ENCODE measurements at regions not wholly inside any gene's neighbourhood (a gene's known extent, or its start where the extent isn't known, plus 50 kb on each side); places are given as distances from the start of the nearest gene placed in this dataset.

GRCh38 chr10:117948493-117948892, 98.2 kb downstream of the RAB11FIP2 start:
- no peak for DNase-seq
- no peak for TF ChIP-seq CTCF (IDR thresholded peaks at IDR 0.05)
- no peak overlapping the region for H3K4me3 ChIP-seq
- no peaks in the 10 kb centered on the region for H3K4me1 ChIP-seq
- intact Hi-C loops (cut with DNase I): no loop called here
- H3K36me3 ChIP-seq: no peaks in the 10 kb centered on the region
- H3K27me3 ChIP-seq: no peaks in the 10 kb centered on the region
- H3K9ac ChIP-seq (ENCODE audit: low read depth in 2 of 2, low read length in 2 of 2): no peak overlapping the region
- H3K9me3 ChIP-seq: no peaks in the 10 kb centered on the region
- no peak overlapping the region for H3K27ac ChIP-seq

- no peaks in the 10 kb centered on the region for H3K4me1 ChIP-seq
- no peak for TF ChIP-seq CTCF (IDR thresholded peaks at IDR 0.05)
- no peaks in the 10 kb centered on the region for H3K27me3 ChIP-seq
- intact Hi-C loops (cut with DNase I): no loop called here
- H3K9ac ChIP-seq (ENCODE audit: low read depth in 2 of 2, low read length in 2 of 2): no peak overlapping the region
- H3K36me3 ChIP-seq: no peaks in the 10 kb centered on the region
- H3K4me3 ChIP-seq: no peak overlapping the region
- no peak overlapping the region for H3K27ac ChIP-seq
- no peaks in the 10 kb centered on the region for H3K9me3 ChIP-seq
- no peak for DNase-seq
Observed at GRCh38 chr10:117950408-117950807, 96.3 kb downstream of the RAB11FIP2 start.

All from colonic mucosa (tissue), 4 donors.